ENCODE measurements at regions not wholly inside any gene's neighbourhood (a gene's known extent, or its start where the extent isn't known, plus 50 kb on each side); places are given as distances from the start of the nearest gene placed in this dataset.

DNA sequence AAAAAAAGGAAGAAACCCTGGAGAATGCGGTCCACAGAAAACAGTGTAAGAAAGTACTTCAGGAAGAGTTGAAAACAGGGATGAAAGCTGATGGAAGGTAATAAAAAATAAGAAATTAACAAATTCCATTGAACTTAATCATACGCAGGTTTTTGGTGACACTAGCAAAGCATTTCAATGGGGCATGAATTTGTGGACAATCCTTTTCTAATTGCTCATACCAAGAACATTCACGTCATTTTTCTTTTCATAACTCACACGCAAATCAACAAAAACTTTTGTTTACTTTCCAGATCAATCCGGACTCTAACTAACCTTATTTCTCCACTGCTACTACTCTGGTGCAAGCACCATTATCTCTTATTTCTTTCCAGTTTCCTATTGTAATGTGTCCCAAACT is 1195.0 kb downstream of the SLITRK5 start:
- no peak for TF ChIP-seq HNF4A (conservative IDR thresholded peaks at IDR 0.05)
- TF ChIP-seq, protein P1, sequence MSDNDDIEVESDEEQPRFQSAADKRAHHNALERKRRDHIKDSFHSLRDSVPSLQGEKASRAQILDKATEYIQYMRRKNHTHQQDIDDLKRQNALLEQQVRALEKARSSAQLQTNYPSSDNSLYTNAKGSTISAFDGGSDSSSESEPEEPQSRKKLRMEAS (IDR thresholded peaks at IDR 0.05), result no peak
- TF ChIP-seq RXRA (IDR thresholded peaks at IDR 0.05), result no peak
- TF ChIP-seq YY1 (IDR thresholded peaks at IDR 0.05), result no peak
- TF ChIP-seq RAD21 (IDR thresholded peaks at IDR 0.05), result no peak
- no peak for TF ChIP-seq FOXA1 (IDR thresholded peaks at IDR 0.05)
- no peak for TF ChIP-seq NR2F2 (IDR thresholded peaks at IDR 0.05)
- no peaks in the 10 kb centered on the region for H3K4me1 ChIP-seq (ENCODE audit: control insufficient read depth in 4 of 4, insufficient read depth in 4 of 4, low read length in 3 of 4)
- H3K9ac ChIP-seq (ENCODE audit: low read depth in 1 of 2, low read length in 2 of 2), result no peak overlapping the region
- no peak overlapping the region for H3K27ac ChIP-seq (ENCODE audit: low read depth in 1 of 2, low read length in 2 of 2)
- no peaks in the 10 kb centered on the region for H3K27me3 ChIP-seq (ENCODE audit: control insufficient read depth in 4 of 4, insufficient read depth in 4 of 4, low read length in 3 of 4)
- WGBS, result 73% methylated on average over 5 of the region's 5 CpGs
- no peak for DNase-seq (ENCODE audit: low spot score)
- no peaks in the 10 kb centered on the region for H3K36me3 ChIP-seq (ENCODE audit: control insufficient read depth in 4 of 4, insufficient read depth in 3 of 4, low read depth in 1 of 4, low read length in 3 of 4)
- H3K4me3 ChIP-seq (ENCODE audit: low read depth in 1 of 3, low read length in 3 of 3), result no peak overlapping the region
- H3K9me3 ChIP-seq (ENCODE audit: control insufficient read depth in 4 of 4, low read length in 3 of 4), result no peaks in the 10 kb centered on the region

DNA sequence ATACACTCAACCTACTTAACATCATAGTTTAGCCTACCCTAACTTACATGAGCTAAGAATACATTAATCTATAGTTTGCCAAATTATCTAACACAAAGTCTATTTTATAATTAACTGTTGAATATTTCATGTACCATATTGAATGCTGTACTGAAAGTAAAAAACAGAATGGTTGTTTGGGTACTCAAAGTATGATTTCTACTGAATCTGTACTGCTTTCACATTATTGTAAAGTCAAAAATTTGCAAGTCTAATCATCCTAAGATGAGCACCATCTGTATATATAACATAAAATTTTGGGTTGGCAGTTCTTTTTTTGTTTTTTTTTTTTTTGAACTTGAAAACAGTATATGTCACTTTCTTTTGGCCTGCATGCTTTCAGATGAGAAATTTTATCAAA is 1212.6 kb downstream of the SLITRK5 start:
- Histone ChIP-seq H3K4me3 (ENCODE audit: low read depth in 1 of 3, low read length in 3 of 3) (no peak overlapping the region), H3K27me3 (ENCODE audit: control insufficient read depth in 4 of 4, insufficient read depth in 4 of 4, low read length in 3 of 4) (no peaks in the 10 kb centered on the region), H3K4me1 (ENCODE audit: control insufficient read depth in 4 of 4, insufficient read depth in 4 of 4, low read length in 3 of 4) (no peaks in the 10 kb centered on the region), H3K9me3 (ENCODE audit: control insufficient read depth in 4 of 4, low read length in 3 of 4) (no peaks in the 10 kb centered on the region), H3K27ac (ENCODE audit: low read depth in 1 of 2, low read length in 2 of 2) (no peak overlapping the region), H3K36me3 (ENCODE audit: control insufficient read depth in 4 of 4, insufficient read depth in 3 of 4, low read depth in 1 of 4, low read length in 3 of 4) (no peaks in the 10 kb centered on the region), H3K9ac (ENCODE audit: low read depth in 1 of 2, low read length in 2 of 2) (no peak overlapping the region)
- no peak for DNase-seq (ENCODE audit: low spot score)
- TF ChIP-seq TAF1 (conservative IDR thresholded peaks at IDR 0.05), result no peak
- no peak for TF ChIP-seq SP1 (IDR thresholded peaks at IDR 0.05)
- TF ChIP-seq RAD21 (IDR thresholded peaks at IDR 0.05), result no peak
- TF ChIP-seq, protein P2, sequence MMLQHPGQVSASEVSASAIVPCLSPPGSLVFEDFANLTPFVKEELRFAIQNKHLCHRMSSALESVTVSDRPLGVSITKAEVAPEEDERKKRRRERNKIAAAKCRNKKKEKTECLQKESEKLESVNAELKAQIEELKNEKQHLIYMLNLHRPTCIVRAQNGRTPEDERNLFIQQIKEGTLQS (IDR thresholded peaks at IDR 0.05), result no peak
- no peak for TF ChIP-seq YY1 (IDR thresholded peaks at IDR 0.05)
- no peak for TF ChIP-seq RXRA (IDR thresholded peaks at IDR 0.05)
- TF ChIP-seq EGR1 (IDR thresholded peaks at IDR 0.05; ENCODE audit: low read depth in 2 of 2), result no peak
- TF ChIP-seq NR2F2 (IDR thresholded peaks at IDR 0.05), result no peak
- no peak for TF ChIP-seq FOXA2 (IDR thresholded peaks at IDR 0.05)
- TF ChIP-seq, protein P3, sequence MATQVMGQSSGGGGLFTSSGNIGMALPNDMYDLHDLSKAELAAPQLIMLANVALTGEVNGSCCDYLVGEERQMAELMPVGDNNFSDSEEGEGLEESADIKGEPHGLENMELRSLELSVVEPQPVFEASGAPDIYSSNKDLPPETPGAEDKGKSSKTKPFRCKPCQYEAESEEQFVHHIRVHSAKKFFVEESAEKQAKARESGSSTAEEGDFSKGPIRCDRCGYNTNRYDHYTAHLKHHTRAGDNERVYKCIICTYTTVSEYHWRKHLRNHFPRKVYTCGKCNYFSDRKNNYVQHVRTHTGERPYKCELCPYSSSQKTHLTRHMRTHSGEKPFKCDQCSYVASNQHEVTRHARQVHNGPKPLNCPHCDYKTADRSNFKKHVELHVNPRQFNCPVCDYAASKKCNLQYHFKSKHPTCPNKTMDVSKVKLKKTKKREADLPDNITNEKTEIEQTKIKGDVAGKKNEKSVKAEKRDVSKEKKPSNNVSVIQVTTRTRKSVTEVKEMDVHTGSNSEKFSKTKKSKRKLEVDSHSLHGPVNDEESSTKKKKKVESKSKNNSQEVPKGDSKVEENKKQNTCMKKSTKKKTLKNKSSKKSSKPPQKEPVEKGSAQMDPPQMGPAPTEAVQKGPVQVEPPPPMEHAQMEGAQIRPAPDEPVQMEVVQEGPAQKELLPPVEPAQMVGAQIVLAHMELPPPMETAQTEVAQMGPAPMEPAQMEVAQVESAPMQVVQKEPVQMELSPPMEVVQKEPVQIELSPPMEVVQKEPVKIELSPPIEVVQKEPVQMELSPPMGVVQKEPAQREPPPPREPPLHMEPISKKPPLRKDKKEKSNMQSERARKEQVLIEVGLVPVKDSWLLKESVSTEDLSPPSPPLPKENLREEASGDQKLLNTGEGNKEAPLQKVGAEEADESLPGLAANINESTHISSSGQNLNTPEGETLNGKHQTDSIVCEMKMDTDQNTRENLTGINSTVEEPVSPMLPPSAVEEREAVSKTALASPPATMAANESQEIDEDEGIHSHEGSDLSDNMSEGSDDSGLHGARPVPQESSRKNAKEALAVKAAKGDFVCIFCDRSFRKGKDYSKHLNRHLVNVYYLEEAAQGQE (IDR thresholded peaks at IDR 0.05), result no peak

DNA sequence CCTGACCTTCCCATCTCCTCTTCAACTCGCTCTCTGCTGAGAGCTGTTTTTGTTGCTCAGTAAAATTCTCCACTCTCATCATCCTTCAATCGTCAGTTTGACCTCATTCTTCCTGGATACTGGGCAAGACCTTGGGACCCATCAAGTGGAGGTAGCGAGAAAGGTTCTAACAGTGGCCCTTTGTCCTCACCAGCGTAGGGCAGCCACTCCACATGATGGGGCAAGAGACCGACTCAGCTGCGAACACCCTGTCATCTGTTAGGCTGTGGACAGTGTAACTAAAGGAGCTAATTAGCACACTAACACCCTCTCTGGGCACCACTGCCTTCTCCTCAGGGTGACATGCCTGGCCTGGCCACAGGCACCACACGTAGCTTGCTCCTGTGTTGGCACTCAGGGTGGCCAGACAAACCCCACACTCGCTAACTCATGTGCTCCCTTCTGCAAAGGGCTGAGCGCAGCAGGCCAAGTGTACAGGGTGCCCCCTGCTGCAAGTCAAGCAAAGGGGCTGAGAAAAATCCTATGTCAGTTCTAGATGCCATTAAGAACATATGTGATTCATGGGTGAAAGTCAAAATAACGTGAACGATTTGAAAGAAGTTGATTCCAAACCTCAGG is 1216.0 kb downstream of the SLITRK5 start:
- H3K4me3 ChIP-seq (ENCODE audit: low read depth in 1 of 3, low read length in 3 of 3), result no peak overlapping the region
- DNase-seq (ENCODE audit: low spot score), result no peak
- H3K36me3 ChIP-seq (ENCODE audit: control insufficient read depth in 4 of 4, insufficient read depth in 3 of 4, low read depth in 1 of 4, low read length in 3 of 4), result no peaks in the 10 kb centered on the region
- H3K27ac ChIP-seq (ENCODE audit: low read depth in 1 of 2, low read length in 2 of 2), result no peak overlapping the region
- H3K9ac ChIP-seq (ENCODE audit: low read depth in 1 of 2, low read length in 2 of 2), result no peak overlapping the region
- TF ChIP-seq, protein P4, sequence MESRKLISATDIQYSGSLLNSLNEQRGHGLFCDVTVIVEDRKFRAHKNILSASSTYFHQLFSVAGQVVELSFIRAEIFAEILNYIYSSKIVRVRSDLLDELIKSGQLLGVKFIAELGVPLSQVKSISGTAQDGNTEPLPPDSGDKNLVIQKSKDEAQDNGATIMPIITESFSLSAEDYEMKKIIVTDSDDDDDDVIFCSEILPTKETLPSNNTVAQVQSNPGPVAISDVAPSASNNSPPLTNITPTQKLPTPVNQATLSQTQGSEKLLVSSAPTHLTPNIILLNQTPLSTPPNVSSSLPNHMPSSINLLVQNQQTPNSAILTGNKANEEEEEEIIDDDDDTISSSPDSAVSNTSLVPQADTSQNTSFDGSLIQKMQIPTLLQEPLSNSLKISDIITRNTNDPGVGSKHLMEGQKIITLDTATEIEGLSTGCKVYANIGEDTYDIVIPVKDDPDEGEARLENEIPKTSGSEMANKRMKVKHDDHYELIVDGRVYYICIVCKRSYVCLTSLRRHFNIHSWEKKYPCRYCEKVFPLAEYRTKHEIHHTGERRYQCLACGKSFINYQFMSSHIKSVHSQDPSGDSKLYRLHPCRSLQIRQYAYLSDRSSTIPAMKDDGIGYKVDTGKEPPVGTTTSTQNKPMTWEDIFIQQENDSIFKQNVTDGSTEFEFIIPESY (IDR thresholded peaks at IDR 0.05), result no peak
- TF ChIP-seq, protein P3 (IDR thresholded peaks at IDR 0.05), result no peak
- no peaks in the 10 kb centered on the region for H3K9me3 ChIP-seq (ENCODE audit: control insufficient read depth in 4 of 4, low read length in 3 of 4)
- no peaks in the 10 kb centered on the region for H3K27me3 ChIP-seq (ENCODE audit: control insufficient read depth in 4 of 4, insufficient read depth in 4 of 4, low read length in 3 of 4)
- no peaks in the 10 kb centered on the region for H3K4me1 ChIP-seq (ENCODE audit: control insufficient read depth in 4 of 4, insufficient read depth in 4 of 4, low read length in 3 of 4)
- 81% methylated on average over 11 of the region's 11 CpGs for whole genome bisulfite sequencing

Data from liver (tissue), 7 donors.